IMR-90 (cell line): ENCODE measurements at regions not wholly inside any gene's neighbourhood (a gene's known extent, or its start where the extent isn't known, plus 50 kb on each side); places are given as distances from the start of the nearest gene placed in this dataset.

ENCODE experiments used
- POLR2A ChIP-seq: IDR thresholded peaks from 2 replicates; pipeline ENCODE4 v1.6.1; 2012; ENCODE audit warnings: mild to moderate bottlenecking, low read depth, low read length
- RFX5 ChIP-seq: IDR thresholded peaks from 2 replicates; pipeline ENCODE4 v1.8.0; 2012; ENCODE audit warnings: low read depth, mild to moderate bottlenecking, low read length, moderate library complexity
- SMC3 ChIP-seq: fragments of 150-350 bp; IDR thresholded peaks from 2 replicates; pipeline ENCODE4 v1.6.1; 2016; ENCODE audit warnings: low read depth, mild to moderate bottlenecking, antibody characterized with exemption, low read length, moderate library complexity
- TF ChIP-seq, protein P1 (sequence below): conservative IDR thresholded peaks from 2 replicates; pipeline ENCODE4 v1.5.1; 2012; ENCODE audit warnings: mild to moderate bottlenecking, low read depth, low read length, improper control_type of control experiment
- TF ChIP-seq, protein P2 (sequence below): fragments of 150-350 bp; IDR thresholded peaks from 2 replicates; pipeline ENCODE4 v1.6.1; 2016; ENCODE audit warnings: low read depth, mild to moderate bottlenecking, low read length, moderate library complexity, borderline replicate concordance
- TF ChIP-seq, protein P3 (sequence below): fragments of 150-350 bp; IDR thresholded peaks from 2 replicates; pipeline ENCODE4 v1.6.1; 2017; ENCODE audit warnings: mild to moderate bottlenecking, antibody characterized with exemption, low read length, low read depth

DNA sequence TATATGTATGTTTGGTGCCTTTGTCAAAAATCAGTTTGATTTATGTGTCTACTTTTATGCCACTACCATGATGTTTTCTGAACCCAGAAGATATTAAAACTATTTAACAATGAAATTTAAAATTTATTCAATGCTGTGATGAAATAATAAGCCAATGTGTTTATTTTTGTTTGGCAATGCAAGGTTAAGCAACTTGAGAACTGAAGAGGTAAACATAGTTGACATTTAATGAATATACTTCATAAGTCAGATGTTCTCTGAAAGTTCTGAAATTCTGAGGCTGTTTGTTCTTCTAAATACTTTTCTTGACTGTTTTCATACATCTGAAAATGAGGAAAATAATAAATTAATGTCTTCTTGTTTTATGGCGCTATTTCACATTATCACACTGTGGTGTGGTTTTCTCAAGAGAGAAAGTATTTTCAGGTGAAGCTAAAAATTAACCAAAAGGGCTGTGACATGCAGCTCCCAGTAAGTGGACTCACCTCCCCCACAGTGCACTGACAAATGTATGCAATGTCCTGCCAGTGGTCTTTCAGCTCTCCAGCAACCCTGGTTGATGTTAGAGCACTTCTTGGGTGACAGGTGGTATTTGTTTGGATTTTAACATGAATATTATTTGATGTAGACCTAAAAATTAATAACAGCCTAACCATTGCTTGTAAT is 863.6 kb upstream of the SALL3 start:
- no peak for TF ChIP-seq POLR2A
- TF ChIP-seq, protein P1, sequence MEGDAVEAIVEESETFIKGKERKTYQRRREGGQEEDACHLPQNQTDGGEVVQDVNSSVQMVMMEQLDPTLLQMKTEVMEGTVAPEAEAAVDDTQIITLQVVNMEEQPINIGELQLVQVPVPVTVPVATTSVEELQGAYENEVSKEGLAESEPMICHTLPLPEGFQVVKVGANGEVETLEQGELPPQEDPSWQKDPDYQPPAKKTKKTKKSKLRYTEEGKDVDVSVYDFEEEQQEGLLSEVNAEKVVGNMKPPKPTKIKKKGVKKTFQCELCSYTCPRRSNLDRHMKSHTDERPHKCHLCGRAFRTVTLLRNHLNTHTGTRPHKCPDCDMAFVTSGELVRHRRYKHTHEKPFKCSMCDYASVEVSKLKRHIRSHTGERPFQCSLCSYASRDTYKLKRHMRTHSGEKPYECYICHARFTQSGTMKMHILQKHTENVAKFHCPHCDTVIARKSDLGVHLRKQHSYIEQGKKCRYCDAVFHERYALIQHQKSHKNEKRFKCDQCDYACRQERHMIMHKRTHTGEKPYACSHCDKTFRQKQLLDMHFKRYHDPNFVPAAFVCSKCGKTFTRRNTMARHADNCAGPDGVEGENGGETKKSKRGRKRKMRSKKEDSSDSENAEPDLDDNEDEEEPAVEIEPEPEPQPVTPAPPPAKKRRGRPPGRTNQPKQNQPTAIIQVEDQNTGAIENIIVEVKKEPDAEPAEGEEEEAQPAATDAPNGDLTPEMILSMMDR: no peak
- TF ChIP-seq, protein P2, sequence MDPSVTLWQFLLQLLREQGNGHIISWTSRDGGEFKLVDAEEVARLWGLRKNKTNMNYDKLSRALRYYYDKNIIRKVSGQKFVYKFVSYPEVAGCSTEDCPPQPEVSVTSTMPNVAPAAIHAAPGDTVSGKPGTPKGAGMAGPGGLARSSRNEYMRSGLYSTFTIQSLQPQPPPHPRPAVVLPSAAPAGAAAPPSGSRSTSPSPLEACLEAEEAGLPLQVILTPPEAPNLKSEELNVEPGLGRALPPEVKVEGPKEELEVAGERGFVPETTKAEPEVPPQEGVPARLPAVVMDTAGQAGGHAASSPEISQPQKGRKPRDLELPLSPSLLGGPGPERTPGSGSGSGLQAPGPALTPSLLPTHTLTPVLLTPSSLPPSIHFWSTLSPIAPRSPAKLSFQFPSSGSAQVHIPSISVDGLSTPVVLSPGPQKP: no peak
- TF ChIP-seq, protein P3, sequence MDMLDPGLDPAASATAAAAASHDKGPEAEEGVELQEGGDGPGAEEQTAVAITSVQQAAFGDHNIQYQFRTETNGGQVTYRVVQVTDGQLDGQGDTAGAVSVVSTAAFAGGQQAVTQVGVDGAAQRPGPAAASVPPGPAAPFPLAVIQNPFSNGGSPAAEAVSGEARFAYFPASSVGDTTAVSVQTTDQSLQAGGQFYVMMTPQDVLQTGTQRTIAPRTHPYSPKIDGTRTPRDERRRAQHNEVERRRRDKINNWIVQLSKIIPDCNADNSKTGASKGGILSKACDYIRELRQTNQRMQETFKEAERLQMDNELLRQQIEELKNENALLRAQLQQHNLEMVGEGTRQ: no peak
- no peak for TF ChIP-seq RFX5
- TF ChIP-seq SMC3: no peak
